HG02642 (cell line): ENCODE measurements at regions not wholly inside any gene's neighbourhood (a gene's known extent, or its start where the extent isn't known, plus 50 kb on each side); places are given as distances from the start of the nearest gene placed in this dataset.
"Not testable (repeated sequence)": the region's sequence is repeated elsewhere in the genome, so short reads cannot be mapped to it uniquely, and the experiment has no call there.

Source experiments
- ATAC-seq: cut with Tn5 transposase; IDR thresholded peaks from one replicate; pipeline ENCODE4 v1.9.1; 2021; ENCODE audit warnings: mild to moderate bottlenecking; ENCODE audit not compliant: unreplicated experiment, poor library complexity

DNA sequence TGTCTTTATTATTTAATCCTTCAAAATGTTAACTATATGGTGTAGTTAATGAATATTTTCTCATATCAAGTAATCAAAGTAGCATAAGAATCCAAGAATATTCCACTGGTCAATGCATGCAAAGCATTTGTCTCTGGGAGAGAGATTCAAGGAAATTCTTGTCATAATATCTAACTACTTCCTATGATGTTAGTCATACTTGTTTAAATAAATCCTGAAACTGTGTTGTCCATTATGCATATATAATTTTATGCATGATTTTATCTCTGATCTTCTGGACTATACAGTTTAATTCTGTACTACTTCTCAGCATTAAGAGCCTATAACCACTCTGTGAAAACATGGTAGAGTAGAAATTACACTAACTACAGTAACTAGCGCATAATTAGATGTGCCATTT lies 388.3 kb downstream of the NR4A2 start:
- no peak for ATAC-seq

DNA sequence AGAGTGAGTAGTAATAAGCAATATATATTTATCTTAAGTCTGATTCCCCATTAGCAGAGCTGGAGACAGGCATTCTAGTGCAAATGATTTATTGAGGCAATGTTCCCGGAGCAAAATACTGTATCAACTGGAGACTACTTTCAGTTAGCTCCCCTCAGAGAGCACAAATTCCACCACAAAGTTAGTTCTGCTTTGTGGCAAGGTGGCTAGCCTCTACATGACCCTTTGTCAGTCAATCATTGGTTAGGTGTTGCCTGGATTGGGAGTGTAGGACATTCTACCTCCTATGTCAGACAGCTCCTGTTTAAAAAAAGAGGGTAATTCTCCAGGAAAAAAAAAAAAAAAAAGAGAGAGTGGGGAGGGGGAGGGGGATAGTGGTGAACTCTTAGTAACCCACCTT lies 402.2 kb downstream of the NR4A2 start:
- ATAC-seq = no peak

DNA sequence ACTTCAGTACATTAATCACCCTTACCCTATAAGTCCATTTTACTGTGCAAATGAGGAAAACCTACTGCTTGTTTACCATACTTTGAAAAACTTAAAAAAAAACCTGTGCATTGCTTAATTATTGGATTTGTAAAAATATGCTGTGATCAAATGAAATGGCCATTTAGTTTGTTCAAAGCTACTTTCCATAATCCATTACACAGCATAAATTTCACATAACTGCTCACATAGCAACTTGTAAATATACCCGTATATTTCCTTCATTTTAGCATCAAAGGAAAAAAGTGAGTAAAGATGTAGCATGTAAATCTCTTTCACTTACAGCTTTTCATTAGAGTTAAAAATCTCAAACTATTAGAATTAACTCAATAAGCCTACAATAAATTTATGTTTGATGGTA lies 415.1 kb downstream of the NR4A2 start:
- ATAC-seq = no peak

DNA sequence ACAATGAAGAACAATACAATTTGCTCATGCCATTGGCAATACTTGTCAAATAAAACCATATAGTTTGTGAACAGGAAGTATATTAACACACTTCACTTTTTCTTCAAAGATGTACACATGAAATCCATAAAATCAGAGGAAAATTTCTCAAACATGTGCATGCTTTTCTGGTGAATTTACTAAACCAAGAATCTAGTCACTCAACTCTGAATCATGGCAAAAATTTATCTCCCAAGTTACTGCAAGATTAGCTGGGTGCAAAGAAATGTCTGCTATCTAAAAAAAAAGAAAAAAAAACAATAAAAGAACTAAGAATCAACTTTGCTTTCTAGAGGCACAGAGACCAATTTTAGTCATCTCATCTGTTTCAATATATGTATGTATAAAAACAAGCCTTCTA lies 419.2 kb downstream of the NR4A2 start:
- no peak for ATAC-seq

DNA sequence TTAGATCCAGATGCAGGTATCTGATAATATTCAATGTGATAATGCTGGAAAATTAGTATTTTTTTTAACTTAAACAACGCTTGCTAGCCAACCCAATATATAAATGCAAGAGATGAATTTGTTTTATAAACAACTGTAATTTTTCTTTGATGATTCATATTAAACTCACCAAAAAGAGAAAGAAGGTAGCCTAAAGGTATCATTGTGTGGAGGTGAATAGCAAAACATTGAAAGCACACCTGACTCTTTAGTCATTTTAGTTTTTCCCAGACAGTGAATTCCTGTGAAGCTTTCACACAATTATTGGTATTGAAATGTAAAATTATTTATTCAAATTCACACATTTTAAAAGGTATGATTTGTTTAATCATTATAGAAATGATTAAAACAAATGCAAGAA lies 424.0 kb downstream of the NR4A2 start:
- no peak for ATAC-seq

DNA sequence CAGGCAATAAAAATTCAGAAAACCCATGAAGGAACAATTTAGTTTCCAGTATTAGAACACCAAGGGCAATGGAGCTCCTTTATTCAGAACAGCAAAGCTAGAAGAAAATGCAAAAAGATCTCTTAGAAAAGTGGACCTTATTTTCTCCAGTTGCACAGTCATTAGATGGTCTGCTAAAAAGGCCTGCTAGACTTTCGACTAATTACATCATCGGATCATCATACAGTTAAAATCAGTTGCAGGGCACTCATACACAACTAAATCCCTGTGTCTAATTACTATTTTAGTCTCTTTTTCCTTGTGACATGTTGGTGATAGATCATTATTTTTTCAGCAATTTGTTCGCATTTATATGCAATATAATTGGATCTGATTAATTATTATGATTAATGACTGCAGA lies 425.3 kb downstream of the NR4A2 start:
- no peak for ATAC-seq

DNA sequence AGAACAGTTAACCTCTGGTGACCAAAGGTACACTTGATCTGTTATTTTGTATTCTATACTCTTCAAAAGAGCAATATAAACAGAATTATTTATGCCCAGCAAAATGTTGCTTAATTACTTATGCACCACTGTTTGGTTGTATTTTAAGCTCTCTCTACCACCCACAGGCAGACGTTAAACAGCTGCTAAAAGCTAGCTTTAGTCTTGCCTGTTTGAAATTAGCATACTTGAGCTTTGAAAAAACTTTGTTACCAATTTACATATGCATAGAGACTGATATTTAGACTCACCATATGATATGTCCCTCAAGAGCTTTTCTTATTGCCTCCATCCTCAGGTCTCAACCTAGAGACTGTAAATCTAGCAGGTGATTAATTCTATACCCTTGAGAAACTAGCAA lies 426.9 kb downstream of the NR4A2 start:
- ATAC-seq = no peak

DNA sequence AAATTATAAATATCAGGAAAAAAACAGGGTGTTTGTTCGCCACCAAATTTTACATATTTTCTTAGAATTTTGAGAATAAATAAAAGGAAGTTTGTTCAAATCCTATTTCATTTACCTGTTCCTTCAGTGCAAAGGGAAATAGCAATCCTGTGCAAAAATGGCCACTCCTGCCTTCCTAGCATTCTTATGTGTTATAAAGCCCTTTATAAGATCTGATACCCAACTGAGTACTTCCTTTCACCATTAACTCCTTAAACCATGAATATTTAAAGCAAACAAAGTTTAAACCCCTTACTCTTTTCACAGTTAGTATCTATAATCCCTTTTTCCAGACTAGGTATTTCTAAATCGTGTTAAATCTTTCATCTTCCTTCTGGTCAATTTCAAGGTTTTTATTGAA lies 427.8 kb downstream of the NR4A2 start:
- no peak for ATAC-seq

DNA sequence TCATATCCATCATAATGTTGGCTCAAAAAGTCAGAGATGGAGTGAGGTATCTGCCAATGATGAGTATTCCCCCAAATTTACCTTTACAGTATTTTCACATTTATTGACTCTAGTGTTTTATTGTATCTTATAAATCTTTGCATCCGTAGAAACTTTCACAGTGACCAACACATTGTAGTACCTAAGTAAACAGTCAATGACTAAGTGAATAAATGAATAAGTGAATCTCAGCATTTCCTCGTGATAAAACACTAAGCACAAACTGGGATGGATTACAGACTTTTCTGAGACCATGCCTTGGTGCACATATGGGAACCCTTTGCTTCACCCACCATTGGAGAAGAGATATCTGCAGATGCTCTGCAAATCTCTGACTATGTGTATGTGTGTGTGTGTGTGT lies 429.9 kb downstream of the NR4A2 start:
- no peak for ATAC-seq

DNA sequence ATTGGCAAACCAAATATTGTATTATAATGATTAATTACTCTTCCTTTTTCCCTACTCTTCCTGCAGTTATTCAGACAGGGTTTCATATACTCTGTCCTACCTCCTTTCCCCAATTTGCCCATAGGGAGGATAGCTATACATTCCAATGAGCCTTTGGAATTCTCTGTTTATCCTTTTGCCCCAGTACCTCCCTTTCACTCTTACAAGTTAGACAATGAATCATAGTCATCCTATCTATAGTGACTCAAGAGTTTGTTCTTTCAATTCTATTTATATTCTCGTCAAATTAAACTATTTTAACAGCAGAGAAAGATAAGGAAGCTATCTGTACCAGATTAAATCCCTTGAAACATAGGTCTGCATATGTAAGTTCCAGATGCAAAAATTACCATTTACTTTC lies 437.5 kb downstream of the NR4A2 start:
- no peak for ATAC-seq

DNA sequence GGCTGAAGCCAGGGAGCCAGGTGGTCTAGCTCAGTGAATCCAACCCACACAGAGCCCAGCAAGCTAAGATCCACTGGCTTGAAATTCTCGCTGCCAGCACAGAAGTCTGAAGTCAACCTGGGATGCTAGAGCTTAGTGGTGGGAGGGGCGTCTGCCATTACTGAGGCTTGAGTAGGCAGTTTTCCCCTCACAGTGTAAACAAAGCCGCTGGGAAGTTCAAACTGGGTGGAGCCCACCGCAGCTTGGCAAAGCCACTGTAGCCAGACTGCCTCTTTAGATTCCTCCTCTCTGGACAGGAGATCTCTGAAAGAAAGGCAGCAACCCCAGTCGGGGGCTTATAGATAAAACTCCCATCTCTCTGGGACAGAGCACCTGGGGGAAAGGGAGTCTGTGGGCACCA lies 452.1 kb downstream of the NR4A2 start:
- ATAC-seq = not testable (repeated sequence)

DNA sequence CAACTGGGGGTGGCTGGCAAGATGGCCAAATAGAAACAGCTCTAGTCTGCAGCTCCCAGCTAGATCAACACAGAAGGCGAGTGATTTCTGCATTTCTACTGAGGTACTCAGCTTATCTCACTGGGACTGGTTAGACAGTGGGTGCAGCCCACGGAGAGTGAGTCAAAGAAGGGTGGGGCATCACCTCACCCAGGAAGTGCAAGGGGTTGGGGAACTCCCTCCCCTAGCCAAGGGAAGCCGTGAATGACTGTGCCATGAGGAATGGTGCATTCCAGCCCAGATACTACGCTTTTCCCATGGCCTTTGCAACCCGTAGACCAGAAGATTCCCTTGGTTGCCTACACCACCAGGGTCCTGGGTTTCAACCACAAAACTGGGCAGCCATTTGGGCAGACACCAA lies 452.6 kb downstream of the NR4A2 start:
- not testable (repeated sequence) for ATAC-seq

DNA sequence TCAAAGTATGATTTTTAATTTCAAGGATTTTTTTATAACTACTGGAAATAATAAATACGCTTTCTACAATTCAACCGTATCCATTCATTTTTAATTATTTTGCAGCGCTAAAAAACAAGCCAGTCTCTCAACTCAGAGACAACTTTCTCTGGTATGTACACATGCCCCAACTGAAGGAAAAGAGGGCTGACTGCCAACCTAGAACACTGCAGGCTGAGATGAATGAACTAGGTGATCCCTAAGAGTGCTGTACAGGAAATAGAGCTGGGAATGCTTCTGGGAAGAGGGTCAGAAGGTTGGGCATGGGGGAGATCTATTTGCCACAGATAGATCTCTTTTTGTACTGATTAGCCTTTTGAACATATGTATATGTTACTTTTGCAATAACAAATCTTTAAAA lies 460.1 kb downstream of the NR4A2 start:
- no peak for ATAC-seq

DNA sequence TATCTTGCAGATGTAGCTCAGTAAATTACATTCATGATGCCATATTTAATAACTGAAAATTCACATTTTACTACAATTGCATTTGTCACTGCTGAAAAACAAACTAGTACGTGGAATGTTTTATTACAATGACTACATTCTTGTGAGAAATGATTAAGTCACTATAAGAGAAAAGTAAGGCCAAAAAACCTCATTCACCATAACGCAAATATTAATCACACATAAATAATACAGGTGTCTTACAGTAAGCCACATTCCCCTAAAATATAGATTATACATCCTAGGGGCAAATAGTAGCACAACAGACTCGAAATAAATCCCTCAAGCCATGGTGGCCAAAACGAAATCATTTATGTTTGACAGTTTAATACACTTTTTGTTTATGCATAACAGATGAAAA lies 460.6 kb downstream of the NR4A2 start:
- no peak for ATAC-seq

DNA sequence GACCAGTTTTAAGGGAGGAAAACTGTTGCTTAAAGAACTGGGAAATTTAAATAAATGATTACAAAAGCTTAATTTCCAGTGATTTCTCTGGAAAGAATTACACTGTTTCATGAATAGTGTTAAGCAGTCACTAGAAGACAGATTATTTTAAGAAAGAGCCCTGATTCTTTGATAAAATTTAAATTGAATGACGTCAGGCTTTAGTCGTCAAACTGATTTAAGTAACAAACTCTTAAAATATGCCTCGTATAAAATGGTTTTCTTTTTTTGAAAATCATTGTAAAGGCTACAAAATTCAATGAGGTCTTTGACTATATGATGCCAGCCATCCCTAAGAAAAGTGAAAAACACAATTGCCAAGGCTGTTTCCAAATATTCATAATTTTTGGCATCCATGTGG lies 465.0 kb downstream of the NR4A2 start:
- no peak for ATAC-seq

DNA sequence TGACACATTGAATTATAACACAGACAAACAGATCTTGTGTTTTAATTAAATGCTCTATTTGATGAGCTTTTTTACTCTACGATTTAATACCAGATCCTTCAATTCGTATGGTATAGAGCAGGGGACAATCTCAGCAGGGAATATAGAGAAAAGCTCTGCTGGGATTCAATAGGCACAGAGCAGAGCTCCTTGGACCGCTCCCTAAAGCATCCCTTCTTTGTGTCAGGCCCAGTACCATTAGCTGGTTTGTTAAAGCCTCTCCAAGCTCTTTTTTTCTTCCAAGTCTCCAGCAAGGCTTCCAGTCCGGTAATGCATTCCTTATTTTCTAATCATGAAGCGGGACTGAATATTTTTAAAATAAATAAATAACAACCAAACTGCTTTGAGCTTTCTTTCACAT lies 466.0 kb downstream of the NR4A2 start:
- ATAC-seq = no peak

DNA sequence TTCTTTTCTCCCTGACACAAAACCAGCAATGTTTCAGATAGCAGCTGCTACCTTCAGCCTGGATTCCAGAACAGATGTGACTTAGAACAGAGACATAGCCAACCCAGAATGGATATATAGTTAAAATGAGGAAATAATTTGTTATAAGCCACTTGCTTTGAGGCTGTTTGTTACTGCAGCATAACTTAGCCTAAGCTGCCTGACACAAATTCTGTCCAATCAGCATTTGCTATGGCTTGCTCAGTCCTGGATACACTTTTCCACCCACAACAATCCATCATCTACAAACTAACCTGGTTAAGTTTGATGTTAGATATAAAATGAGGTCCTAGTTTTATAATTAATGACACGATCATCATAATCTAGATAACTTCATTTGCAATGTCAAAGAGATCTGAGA lies 480.4 kb downstream of the NR4A2 start:
- no peak for ATAC-seq

DNA sequence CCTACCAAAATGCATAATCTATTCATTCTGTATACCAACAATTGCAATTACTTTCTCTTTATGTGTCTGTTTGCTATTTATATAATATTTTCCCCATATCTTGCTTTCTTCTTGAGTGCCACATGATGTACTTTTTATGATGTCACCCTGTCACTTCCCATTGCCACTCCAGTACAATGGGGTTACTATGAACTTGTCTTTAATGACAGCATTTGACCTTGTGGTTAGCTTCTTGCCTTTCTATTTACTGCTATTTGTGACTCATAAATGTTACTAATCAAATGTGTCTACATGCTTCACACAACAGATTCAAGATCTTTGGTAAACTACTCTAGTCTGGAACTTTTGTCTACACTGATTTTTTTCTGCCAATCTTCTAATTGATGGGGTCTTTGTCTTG lies 486.3 kb downstream of the NR4A2 start:
- no peak for ATAC-seq

DNA sequence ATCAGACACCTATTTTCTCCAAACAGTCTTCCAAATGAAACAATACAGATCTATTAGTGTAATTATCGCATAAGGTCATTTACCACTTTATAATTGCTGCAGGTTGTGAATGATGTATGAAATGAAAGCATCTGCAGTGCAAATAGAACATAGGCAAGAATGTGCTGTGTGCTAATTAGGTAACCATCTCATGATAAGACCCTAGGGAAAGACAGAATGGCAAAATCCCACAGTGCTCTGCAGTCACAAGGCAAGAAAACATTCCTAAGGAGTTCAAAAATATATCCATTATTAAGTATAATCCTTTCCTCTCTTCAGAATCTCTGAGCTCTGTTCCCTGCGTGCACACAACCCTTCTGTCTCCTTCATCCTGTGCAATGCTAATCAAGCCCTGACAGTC lies 488.1 kb downstream of the NR4A2 start:
- ATAC-seq = no peak

DNA sequence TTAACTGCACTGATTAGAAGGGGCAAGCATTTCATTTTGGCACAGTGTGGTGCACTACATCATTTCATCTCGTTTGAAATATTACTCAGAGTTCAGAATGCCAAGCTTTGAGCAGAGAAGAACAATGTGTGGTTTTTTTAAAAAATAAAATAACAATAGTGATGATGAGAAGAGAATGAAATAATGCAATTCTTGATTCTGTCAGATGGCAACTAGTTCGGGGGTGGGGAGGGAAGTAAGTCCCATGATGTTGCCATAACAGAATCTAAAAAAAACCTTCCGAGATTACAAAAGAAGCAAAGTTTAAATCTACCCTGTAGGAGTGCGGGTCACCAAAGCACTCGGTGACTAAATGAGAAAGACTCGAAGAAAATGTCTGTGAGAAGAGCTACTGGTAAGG lies 490.4 kb downstream of the NR4A2 start:
- no peak for ATAC-seq

DNA sequence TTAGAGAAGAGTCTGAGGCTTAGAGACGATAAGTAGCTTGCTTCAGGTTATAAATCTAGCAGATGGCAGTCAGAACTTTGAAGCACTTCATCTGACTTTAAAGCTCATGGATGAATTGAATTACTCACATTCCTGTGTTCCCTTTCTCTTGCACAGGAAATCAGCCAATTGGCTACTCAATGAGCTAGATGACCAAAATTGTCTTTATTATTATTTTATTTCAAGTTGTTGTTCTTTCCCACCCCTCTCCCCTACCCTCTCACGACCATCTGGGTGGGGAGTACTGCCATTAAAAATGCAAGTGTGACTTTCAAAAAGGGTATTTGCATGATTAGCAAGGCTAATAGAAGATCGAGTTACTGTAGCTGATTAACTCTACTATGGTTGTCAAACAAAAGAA lies 491.1 kb downstream of the NR4A2 start:
- no peak for ATAC-seq

DNA sequence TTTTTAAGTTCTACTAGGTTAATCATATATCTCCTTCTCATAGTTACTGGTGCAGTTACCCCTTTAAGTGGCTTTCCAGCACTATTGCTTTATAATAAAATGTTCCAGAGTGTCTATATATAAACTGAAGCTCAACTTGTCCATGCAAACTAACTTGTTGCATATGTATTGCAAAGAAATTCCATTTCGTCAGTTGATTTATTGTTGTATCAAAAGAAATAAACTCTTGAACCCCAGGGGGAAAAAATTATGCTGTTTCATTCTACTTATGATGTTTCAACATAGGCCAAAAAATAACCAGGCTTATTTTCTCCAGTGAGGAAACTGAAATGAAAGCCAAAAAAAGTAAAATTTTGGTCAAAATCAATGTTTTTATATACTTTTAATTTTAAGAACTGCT lies 491.9 kb downstream of the NR4A2 start:
- no peak for ATAC-seq

DNA sequence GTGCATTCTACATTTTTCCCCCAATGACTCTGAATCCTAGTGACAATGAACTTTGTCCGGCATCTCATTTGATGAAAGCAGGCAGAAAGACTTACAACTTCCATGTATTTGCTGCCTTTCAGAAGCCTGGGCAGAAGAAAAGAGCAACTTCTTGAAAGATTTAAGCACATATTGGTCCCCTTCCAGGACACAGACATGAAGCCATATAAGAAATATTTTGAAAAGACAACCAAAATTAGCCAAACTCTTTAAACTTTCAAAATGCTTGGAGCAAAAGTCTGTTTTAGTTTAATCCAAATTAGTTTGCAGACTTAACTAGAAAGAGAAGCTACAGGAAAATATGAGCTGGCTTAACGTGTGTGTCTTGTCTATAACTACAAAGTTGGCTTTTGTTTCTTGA lies 492.5 kb downstream of the NR4A2 start:
- no peak for ATAC-seq

DNA sequence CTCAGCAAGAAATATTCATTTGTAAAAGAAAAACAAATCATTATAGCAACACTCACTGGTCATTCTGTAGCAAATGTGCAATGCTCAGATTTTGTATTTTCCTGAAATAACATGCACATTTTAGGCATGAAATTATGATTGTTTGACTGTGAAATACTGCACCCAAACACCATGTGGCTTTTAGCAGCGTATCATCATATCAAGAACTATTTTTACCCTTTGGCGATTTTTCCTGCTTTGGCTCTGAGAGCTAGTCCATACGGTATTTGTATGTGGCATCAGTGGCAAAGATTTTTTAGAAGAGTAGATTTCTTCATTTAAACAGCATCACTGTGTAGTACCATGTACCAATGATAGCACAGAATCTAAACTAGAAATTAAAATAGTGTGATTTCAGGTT lies 493.1 kb downstream of the NR4A2 start:
- no peak for ATAC-seq
